Bone marrow (tissue), 2 donors: ENCODE measurements at regions not wholly inside any gene's neighbourhood (a gene's known extent, or its start where the extent isn't known, plus 50 kb on each side); places are given as distances from the start of the nearest gene placed in this dataset.

Experiments
- DNase-seq, 2 donors: peaks; one replicate each; lab custom pipeline; 2025; lab: John Stamatoyannopoulos, UW

DNA sequence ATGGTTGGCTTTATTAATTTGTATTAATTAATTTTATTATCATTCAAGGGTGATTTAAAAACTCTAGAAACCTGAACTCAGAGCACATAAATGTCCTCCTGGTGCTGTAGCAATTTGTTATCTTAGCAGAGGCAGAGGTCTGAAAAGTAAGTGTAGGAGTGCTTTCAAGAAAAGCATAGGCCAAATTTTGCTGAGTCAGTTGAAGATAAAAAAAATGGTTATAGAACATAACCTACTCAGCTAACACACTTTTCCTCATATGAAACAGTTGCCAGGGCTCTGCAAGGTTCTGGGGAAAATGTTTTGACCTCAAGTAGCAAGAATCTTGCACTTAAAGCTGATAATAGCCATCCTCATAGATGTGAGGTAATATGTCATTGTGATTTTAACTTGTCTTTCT lies 53.5 kb upstream of the CHODL start:
- DNase-seq, result no peak

DNA sequence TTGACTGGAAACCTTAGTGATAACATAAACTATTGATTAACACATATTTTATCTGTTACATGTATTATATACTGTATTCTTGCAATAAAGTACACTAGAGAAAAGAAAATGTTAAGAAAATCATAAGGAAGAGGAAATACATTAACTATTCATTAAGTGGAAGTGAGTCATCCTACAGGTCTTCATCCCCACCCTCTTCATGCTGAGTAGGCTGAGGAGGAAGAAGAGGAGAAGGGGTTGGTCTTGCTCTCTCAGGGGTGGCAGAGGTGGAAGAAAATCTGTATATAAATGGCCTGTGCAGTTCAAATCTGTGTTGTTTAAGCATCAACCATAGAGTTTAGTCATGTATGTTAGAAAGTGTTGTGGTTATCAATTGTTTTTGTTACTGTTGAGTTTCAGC lies 66.1 kb upstream of the CHODL start:
- no peak for DNase-seq

DNA sequence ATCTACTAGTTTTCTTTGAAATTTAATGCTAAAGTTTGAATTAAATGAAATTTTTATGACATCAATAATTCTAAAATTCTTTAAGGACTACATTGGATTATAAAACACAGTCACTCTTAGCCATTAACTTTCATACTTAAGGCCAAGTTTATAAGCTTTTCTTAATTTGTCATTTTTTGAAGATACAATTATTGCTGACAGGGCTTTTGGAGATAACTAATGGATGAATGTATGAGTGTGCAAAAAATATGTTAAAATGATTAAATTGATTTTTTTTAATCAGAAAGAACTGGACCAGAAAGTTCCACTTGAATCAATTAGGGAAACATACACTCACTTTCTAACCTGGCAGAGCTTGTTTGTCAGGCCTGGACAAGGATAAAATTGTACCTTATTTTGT lies 70.3 kb upstream of the CHODL start:
- no peak for DNase-seq

DNA sequence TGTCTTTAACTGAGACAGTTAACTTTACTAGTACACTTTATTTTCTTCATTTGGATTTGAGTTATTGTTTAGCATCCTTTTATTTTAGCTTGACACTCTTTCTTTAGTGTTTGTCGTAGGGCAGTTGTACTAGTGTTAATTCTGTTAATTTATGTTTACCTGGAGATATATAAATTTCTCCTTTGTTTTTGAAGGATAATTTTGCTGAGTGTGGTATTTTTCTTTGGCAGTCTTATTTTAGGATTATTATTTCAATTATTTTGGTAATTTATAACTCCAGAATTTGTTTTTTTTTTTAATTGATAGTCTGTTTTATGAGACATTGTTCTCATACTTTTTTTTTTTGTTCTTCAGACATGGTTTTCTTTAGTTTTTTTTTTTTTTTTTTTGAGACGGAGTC lies 73.8 kb upstream of the CHODL start:
- no peak for DNase-seq

DNA sequence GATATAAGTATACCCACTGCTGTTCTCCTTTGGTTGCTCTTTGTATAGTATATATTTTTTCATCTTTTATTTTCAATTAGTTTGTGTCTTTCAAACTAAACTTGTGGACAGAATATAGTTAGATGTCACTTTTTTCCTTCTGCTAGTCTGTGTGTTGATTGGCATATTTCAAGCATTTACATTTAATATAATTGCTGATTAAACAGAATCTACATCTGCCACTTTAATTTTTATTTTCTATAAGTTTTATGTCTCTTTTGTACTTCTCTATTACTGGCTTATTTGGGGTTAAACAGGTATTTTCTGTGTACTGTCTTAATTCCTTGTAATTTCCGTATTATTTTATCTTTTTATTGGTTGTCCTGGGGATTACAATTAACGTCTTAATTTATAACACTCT lies 74.4 kb upstream of the CHODL start:
- no peak for DNase-seq

DNA sequence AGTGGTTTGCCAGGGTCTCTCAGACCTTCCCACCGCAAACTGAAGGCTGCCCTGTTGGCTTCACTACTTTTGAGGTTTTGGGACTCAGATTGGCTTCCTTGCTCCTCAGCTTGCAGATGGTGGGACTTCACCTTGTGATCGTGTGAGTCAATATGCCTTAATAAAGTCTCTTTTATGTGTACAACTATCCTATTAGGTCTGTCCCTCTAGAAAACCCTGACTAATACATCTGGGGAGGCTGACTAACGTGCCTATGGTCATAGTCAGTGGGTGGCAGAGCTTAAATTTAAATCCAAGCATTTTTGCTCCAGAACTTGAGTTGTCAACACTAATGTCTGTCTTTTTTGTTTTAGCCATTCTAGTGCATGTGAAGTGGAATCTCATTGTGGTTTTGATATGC lies 76.5 kb upstream of the CHODL start:
- DNase-seq, result no peak

DNA sequence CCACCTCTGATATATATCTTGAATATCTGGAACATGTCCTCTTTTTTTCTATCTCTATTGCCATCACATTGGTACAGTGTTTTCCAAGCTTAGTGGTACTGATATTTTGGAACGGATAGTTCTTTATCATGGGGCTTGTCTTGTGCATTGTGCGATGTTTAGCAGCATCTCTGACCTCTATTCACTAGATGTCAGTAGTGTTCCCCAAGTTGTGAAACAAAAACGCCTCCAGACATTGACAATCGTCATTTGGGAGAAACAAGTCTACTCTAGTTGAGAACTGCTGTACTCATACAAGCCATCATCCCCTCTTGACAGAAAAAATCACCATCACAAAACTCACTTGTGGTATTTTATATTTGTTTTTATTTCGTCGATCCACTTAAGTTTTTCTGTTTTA lies 79.7 kb upstream of the CHODL start:
- no peak for DNase-seq

DNA sequence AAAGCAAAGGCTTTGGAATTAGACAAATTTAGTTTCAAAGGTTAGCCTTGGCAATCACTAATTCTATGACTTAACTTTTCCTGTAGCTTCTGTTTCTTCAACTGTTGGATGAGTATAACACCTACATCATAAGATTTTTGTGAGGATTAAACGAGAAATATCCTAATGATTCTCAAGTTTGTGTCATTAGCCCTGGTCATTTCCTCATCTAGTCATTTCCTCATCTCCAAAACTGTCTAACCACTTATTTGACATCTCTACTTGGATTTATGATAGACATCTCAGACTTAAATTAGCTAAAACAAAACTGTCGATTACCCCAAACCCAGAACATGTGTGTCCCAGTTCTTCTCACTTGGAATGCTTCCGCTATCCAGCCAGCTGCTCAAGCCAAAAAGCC lies 80.2 kb upstream of the CHODL start:
- no peak for DNase-seq

DNA sequence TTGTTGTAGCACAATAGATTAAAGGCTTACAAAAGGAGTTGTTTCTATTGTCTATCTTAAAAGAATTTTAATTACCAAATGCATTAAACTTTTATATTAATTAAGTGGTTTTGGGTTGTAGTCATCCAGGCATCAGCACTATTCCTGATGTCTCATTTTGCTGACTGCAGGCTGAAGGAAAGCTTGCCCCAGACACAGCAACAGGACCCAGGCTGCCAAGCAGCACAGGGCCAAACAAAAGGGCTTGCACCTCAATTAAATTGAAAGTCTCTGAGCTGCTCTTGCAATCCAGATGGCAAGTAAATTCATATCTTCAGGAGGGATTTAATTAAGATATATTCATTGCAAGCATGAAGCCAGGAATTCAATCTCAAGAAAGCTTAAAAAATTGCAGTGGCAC lies 80.7 kb upstream of the CHODL start:
- DNase-seq, result no peak

DNA sequence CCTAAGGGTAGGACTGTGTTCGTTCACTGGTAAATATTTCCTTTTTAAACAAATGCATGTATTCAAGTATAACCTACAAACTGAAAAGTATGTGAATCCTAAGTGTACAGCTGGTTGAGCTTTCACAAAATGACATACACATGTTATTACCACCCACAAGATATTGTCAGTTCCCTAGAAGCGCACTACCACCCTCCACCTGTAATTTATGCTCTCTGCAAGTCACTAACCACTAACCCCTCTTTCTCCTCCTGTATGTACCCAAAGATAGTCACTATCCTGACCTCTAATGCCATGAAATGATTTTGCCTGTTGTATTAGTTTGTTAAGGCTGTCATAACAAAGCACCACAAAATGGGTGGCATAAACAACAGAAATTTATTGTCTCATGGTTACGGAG lies 82.8 kb upstream of the CHODL start:
- DNase-seq, result no peak

DNA sequence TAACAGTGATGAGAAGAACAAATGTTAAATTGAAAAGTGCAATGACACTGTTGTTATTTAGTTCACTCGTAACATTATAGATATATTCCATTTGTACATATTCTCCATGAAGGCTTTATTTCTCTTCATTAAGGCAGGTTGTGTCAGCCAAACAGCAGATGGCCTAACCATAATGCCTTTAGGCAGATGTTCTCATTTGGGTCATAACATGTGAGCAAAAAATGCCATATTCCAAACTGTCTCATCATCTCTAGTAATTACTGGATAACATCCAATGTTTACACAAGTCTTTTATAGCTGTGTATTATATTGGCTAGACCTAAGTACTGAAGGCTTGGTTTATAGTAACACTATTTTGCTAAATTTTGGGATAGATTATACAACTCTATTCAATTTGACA lies 87.2 kb upstream of the CHODL start:
- no peak for DNase-seq

DNA sequence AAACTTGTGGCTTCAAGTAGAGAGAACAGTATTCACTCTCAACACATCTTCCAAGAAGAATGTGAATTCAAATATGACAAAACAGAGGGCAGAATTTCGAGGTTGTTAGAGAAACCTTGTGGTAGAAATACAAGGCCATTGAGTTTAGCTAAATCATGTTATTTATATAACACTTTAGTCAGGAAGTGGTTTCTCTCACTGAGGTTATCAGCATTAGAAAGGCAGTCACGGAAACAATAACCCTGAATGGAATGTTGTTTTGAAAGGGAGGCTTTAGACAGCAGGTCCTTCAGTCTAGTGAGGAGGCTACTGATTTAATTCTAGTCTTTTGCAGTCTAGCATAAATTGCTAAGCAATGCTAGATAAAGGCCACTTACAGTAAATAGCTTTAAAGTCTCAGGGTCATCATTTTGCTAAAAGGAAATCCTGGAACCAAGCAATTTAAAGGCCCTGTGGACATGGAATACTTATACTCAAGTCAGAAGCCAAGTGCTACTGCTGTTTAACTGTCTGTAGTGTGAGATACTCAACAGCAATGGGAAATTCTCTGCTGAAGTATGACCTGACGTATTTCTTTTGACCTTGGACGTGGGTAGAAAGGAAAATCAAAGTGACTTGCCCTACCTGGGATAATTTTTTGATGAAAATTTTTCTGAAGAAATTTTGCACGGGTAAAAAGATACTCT lies 89.0 kb upstream of the CHODL start:
- DNase-seq, result no peak

DNA sequence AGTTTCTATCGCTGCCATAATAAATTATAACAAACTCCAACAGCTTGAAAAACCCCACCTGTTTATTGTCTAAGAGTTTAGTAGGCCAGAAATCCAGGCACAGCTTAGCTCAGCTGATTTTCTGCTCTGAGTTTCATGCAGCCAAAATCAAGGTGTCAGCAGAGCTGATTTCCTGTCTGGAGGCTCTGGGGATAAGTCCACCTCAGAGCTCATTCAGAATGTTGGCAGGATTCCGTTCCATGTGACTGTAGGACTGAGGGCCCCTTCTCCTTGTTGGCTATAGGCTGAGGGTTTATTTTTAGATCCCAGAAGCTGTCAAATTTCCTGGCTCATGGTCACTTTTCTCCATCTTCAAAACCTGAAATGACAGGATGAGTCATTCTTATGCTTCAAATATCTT lies 91.6 kb upstream of the CHODL start:
- no peak for DNase-seq

DNA sequence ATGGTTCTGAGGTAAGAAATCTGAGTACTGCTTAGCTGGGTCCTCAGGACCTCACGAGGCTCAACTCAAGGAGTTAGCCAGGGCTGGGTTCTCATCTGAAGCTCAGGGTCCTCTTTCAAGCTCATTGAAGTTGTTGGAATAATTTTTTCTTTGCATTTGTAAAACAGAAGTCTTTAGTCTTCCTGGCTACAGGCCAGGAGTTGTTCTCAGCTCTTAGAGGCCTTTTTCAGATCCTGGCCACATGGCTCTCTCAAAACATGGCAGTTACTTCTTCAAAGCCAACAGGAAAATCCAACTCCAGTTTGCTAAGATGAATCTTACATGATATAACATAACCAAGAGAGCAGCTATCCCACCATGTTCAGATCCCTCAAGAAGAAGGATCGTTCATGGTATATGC lies 92.3 kb upstream of the CHODL start:
- no peak for DNase-seq

DNA sequence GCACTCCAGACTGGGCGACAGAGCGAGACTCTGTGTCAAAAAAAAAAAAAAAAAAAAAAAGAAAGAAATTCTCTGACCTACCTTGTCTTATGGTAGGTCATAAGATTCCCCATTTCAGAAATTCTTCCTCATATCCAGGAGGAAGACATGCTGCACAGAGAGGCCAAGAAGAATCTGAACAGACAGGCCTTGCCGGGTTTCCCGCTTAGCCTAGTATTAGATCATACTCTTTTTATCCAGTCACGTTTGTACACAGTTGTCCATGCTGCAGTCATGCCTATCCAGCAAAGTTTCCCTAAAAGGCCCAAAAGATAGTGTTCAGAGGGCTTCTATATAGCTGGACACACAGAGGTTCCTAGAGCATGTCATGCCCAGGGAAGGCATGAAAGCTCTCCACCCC lies 93.6 kb upstream of the CHODL start:
- DNase-seq, result no peak

DNA sequence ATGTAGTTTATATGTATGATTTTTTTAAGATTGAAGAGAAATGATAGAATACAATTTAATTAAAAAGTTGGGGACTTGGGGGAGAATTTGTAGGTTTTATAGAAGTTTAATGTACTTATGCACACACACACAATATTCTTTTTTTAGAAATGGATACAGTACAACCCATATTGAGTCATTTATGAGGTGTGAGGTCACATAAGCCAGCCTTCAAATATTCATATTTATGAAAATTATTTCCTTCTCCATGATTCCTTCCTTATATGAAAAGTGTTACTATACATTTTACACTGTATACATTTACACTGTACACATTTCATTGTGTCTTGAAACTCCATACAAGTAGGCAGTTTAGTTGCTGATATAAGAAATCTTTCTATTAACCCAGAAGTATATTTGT lies 96.2 kb upstream of the CHODL start:
- no peak for DNase-seq

DNA sequence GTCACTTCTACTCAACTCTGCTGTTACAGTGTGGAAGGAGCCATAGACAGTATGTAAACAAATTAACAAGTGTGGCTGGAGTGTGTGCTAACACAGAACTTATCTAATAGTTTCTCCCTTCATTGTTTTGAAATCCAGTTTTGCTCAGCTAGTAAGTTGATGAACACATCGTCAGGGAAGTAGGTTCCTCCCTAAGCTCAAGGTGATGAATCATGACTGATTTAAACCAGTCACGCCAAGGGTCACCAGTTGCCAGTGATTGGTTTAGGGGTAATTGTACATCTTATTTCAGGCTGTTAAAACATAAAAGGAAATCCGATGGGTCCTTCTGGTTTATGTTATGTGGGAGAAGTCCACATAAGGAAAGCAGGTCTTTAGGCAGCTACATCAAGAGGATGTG lies 97.0 kb upstream of the CHODL start:
- DNase-seq, result no peak

DNA sequence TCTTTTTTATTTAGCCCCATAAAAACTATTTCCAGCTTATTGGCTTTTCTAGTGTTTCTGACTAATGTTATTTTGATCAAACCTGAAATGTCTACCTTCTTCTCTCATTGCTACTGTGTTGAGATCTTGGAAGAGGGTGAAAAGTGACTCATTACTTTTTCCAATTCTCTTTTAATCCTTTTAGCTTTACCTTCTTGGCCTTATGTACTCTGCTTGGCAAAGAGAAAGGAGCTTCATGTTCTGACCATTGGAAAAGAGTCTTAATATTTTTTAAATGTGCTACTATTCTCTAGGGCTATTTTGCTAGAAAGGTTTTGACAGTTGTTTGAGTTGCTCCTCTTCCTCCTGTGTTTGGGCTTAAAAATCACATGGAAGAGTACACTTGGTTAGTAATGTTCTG lies 97.8 kb upstream of the CHODL start:
- no peak for DNase-seq

DNA sequence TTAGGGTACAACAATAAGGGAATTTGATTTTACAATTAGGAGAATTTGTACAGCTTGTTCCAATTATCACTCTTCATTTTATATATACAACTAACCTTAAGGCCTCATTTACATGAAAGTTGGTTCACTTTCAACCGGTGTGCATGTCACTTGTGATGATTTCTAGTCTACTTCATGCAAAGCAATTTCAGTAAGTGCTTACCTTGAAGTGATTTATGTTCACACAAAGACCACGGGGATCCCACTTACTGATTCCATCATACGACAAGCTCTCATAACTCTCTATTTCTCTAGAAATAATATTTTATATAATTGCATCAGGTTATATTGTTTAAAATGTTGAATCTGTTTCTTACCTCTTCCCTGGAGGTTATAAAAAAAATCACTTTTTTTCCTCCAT lies 100.3 kb upstream of the CHODL start:
- no peak for DNase-seq

DNA sequence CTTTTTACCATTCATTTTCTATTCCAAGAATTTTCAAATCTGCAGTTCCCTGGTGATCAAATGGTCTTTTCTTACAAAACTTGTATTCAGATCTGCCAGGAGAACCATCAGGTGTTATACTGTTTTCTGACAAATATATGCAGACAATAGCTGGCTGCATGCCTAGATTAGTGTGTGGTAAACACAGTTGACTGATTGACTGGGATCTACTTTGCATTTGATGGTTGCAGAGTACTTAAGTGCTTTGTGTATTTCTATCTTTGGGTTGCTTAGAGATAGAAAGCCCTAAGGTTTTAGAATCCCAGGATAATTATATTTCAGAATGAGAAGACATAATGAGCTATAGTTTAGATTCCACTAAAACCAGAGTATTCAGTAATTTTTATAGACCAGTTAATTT lies 102.0 kb upstream of the CHODL start:
- DNase-seq, result no peak

DNA sequence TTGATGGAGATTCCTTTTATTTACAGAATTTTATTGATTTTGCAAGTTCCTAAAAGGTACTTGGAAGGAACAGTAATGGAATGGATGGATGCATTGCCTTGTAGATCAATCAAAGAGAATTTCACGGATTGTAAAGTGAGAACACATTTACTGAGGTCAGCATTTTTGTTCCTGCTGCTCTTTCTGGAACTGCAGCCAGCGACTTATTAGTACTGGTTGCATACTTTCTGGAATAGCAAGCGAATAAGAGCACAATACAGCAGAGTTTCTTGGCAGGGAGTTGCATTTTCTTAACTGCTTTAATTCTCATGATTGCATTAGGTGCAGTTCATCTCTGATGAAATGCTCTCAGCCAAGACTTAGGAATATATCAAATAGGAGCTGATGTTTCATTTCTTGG lies 106.1 kb upstream of the CHODL start:
- DNase-seq, result no peak

DNA sequence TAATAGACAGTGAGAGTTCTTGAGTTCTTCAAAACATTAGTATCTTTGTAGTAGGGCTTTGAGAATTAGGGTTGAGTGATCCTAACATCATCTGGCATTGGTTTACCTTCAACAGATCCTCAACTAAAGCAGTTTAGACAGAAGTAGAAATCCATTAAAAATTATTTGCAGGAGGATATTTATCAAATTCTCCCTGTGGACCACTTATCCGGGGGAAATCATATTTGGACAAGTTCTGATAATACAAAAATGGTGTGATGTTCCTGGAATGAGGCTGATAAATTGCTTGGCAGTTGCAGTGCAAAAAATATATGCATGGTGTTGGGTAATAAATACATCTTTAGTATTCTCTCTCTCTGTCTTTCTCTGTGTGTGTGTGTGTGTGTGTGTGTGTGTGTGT lies 115.1 kb upstream of the CHODL start:
- DNase-seq, result no peak

DNA sequence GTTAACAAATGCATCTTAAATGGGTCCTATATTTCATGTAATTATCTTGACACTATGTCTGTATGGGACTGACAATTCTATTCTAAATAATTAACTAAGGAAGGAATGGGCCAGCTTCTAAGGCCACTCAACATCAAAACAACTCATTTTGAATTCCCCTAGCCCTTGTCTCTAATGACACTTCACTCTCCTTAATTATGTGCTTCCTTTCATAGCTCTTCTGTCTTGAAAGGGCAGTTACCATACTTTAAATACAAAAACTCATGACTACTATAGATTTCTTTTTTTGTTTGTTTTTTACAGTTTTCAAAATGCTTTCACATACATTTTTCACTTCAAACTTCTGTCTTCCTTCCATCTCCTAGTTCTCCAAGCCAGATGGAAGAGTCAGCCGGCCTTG lies 126.1 kb upstream of the CHODL start:
- no peak for DNase-seq

DNA sequence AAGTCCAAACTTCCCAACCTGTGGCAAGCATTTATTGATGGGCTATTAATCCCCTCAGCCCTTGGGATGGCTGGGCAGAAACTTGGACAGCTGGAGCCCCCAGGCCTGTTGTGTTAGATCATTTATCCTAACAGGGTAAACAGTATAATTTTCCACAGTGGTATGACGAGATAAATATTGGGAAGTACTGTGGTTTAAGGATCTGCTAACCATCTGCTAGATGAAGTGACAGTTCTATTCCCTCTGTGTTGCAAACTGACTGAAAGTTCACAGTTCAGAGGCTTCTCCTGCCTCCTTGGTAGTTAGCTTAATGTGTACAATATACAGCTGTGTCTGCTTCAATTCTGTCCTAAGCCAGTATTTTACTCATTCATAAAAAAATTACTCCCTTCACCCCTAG lies 127.5 kb upstream of the CHODL start:
- no peak for DNase-seq

DNA sequence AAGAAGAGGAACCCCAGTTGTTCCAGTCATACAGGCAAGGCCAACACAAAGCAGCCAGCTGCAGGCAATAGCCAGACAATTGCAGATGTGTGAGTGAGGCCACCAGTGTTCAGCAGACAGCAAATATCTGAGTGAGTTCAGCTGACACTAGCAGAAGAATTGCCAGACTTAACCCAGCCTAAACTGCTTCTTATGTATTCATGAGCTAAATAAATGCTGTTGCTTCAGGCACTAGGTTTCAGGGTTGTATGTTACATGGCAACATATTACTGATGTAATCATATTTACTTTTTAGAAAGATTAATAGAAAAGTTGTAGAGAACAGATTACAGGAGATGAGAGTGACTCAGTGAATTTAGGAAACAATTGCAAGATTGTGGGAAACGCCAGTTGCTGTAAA lies 129.8 kb upstream of the CHODL start:
- DNase-seq, result no peak
